H1 (cell line): ENCODE measurements at regions not wholly inside any gene's neighbourhood (a gene's known extent, or its start where the extent isn't known, plus 50 kb on each side); places are given as distances from the start of the nearest gene placed in this dataset.

Experiments
- CEBPB ChIP-seq: IDR thresholded peaks from 2 replicates; pipeline ENCODE4 v1.6.1; 2012; ENCODE audit warnings: low read depth, low read length
- JUND ChIP-seq: IDR thresholded peaks from 2 replicates; pipeline ENCODE4 v1.6.1; 2011; ENCODE audit warnings: mild to moderate bottlenecking, improper control_type of control experiment, low read length
- RNF2 ChIP-seq: fragments of 200-900, 300-1000 bp; sonication (generic); IDR thresholded peaks from 2 replicates; pipeline ENCODE4 v1.7.1; 2016; ENCODE audit warnings: borderline replicate concordance, low read depth, mild to moderate bottlenecking, antibody characterized with exemption, low read length; ENCODE audit not compliant: poor library complexity, severe bottlenecking; ENCODE audit errors: missing control alignments

DNA sequence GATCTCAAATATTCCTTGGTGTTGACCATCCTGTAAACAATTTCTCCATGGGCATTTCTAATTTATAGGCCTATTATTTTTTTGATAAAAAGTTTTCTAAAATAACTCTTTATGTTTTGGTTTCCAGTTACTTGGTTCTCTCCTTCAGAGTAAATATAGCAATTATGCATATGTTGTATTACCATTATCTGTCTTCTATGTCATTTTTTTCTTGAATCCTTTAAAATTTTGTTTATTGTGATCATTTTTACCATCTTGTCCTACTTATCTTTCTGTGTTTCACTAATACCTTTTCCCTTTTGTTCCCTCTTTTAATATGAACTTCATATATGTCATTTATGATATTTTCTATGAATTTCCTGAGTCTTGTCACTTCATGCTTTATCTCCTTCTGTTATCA lies 341.1 kb downstream of the PDCD6IP start (continued):
- TF ChIP-seq JUND (no peak), CEBPB (no peak), RNF2 (no peak)
